Neuronal stem cell (in vitro differentiated cells): ENCODE measurements at regions not wholly inside any gene's neighbourhood (a gene's known extent, or its start where the extent isn't known, plus 50 kb on each side); places are given as distances from the start of the nearest gene placed in this dataset.

Experiments used
- DNase-seq: peaks from one replicate; pipeline ENCODE4 v3.0.0-alpha.2; 2013; ENCODE audit warnings: low spot score
- H2AFZ ChIP-seq: one replicate; pipeline ENCODE4 v1.6.1; 2013; ENCODE audit warnings: mild to moderate bottlenecking, low read length, inconsistent platforms
- H2AK5ac ChIP-seq: 2 replicates; pipeline ENCODE4 v1.6.1; 2013; ENCODE audit warnings: low read depth, mild to moderate bottlenecking, inconsistent platforms, low read length, moderate library complexity, mixed read lengths
- H2BK120ac ChIP-seq: 2 replicates; pipeline ENCODE4 v1.6.1; 2013; ENCODE audit warnings: low read depth, mild to moderate bottlenecking, inconsistent platforms, low read length, moderate library complexity, mixed read lengths
- H2BK12ac ChIP-seq: one replicate; pipeline ENCODE4 v1.6.1; 2013; ENCODE audit warnings: low read length, inconsistent platforms
- H2BK15ac ChIP-seq: 2 replicates; pipeline ENCODE4 v1.6.1; 2013; ENCODE audit warnings: mild to moderate bottlenecking, low read length, inconsistent platforms, mixed read lengths
- H2BK5ac ChIP-seq: one replicate; pipeline ENCODE4 v1.6.1; 2013; ENCODE audit warnings: inconsistent platforms, mild to moderate bottlenecking, low read length, moderate library complexity
- H3K14ac ChIP-seq: one replicate; pipeline ENCODE4 v1.6.1; 2013; ENCODE audit warnings: low read length, inconsistent platforms
- H3K18ac ChIP-seq: 2 replicates; pipeline ENCODE4 v1.6.1; 2013; ENCODE audit warnings: low read length, inconsistent platforms
- H3K23ac ChIP-seq: 2 replicates; pipeline ENCODE4 v1.6.1; 2013; ENCODE audit warnings: low read depth, mild to moderate bottlenecking, mixed read lengths, low read length, inconsistent platforms; ENCODE audit not compliant: poor library complexity
- H3K27ac ChIP-seq: replicated peaks from 3 replicates; pipeline ENCODE4 v1.5.1; 2013; ENCODE audit warnings: low read length, inconsistent platforms
- H3K27me3 ChIP-seq, 3 experiments: 2 replicates each; pipeline ENCODE4 v1.6.1; 2013; ENCODE audit warnings: low read length in 3 of 3, mild to moderate bottlenecking in 2 of 3, inconsistent platforms in 1 of 3, low read depth in 1 of 3, mixed read lengths in 1 of 3, moderate library complexity in 1 of 3; ENCODE audit not compliant: control insufficient read depth in 3 of 3, insufficient read depth in 3 of 3
- H3K36me3 ChIP-seq, 2 donors: replicated peaks in 1 of 2; 2 replicates each; pipeline ENCODE4 v1.6.1; 2013; ENCODE audit warnings: low read length in 2 of 2; ENCODE audit not compliant: control insufficient read depth in 2 of 2, insufficient read depth in 2 of 2
- H3K4ac ChIP-seq: 2 replicates; pipeline ENCODE4 v1.6.1; 2013; ENCODE audit warnings: inconsistent platforms, mild to moderate bottlenecking, low read length, moderate library complexity
- H3K4me1 ChIP-seq, 2 donors: 1 replicate in 1 of 2; 2 replicates in 1 of 2; pipeline ENCODE4 v1.6.1; 2013; ENCODE audit warnings: low read length in 2 of 2, low read depth in 1 of 2; ENCODE audit not compliant: control insufficient read depth in 2 of 2, insufficient read depth in 1 of 2
- H3K4me2 ChIP-seq: one replicate; pipeline ENCODE4 v1.6.1; 2013; ENCODE audit warnings: mild to moderate bottlenecking, low read length, inconsistent platforms; ENCODE audit not compliant: insufficient read depth, poor library complexity, severe bottlenecking
- H3K4me3 ChIP-seq, 2 donors: 2 replicates each; pipeline ENCODE4 v1.5.1; 2013; ENCODE audit warnings: low read length in 2 of 2, mild to moderate bottlenecking in 2 of 2, inconsistent platforms in 1 of 2, moderate library complexity in 1 of 2
- H3K79me1 ChIP-seq: one replicate; pipeline ENCODE4 v1.6.1; 2013; ENCODE audit warnings: low read depth, mild to moderate bottlenecking, inconsistent platforms, low read length, moderate library complexity
- H3K9ac ChIP-seq: one replicate; pipeline ENCODE4 v1.6.1; 2013; ENCODE audit warnings: mild to moderate bottlenecking, low read depth, low read length, inconsistent platforms; ENCODE audit not compliant: poor library complexity
- H3K9me3 ChIP-seq, 2 donors: replicated peaks in 1 of 2; 2 replicates each; pipeline versions ENCODE3 to v1.6.1; 2013; ENCODE audit warnings: low read length in 2 of 2, mild to moderate bottlenecking in 2 of 2, inconsistent platforms in 1 of 2, low read depth in 1 of 2, mixed read lengths in 1 of 2, moderate library complexity in 1 of 2; ENCODE audit not compliant: control insufficient read depth in 2 of 2, insufficient read depth in 1 of 2
- H4K8ac ChIP-seq: one replicate; pipeline ENCODE4 v1.6.1; 2013; ENCODE audit warnings: low read depth, mild to moderate bottlenecking, inconsistent platforms, low read length, moderate library complexity
- H4K91ac ChIP-seq: one replicate; pipeline ENCODE4 v1.6.1; 2013; ENCODE audit warnings: low read length, low read depth, mild to moderate bottlenecking, inconsistent platforms; ENCODE audit not compliant: poor library complexity
- WGBS, 2 donors: extraction: QIAGEN DNeasy Blood & Tissue Kit; methylation state at CpG; one replicate each; pipeline ENCODE4 v1.1.7; 2013; ENCODE audit warnings: missing lambda C conversion rate in 2 of 2, mixed read lengths in 1 of 2; ENCODE audit not compliant: insufficient read length in 2 of 2, insufficient replicate concordance in 1 of 2; ENCODE audit errors: extremely low coverage in 2 of 2; 5-methylcytosine and 5-hydroxymethylcytosine counted together

- no peak overlapping the region for H3K27ac ChIP-seq
- no CpG with 5 or more reads among the region's 9 CpGs for WGBS, 2 donors
Observed at GRCh38 chr7:142352543-142352942, 94.7 kb upstream of the PRSS58 start.

DNA sequence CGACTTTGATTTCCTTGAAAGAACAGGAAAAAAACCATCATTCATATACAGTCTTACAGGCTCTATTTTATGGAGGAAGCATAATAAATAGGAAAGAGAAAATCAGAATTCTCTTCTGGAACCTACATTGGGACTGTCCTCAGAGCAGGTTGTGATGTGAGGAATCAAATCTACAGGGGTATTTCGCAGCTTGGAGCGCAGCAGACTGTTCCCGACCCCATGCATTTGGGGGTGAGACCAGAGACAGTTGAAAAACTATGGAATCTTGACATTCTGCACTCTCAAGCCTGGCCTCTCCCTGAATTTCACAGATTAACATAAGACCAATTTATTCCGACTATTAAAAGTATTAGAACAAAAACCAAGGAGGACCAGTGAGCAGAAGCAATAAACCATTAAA lies 93.3 kb upstream of the PRSS58 start:
- Histone ChIP-seq H3K4me2 (no peak overlapping the region), H3K23ac (no peak overlapping the region), H3K4me1 (peaks cover 0 to 3% of the 10 kb centered on the region in 2 donors), H4K8ac (no peak overlapping the region), H2BK12ac (no peak overlapping the region), H3K4ac (no peak overlapping the region), H2BK120ac (no peak overlapping the region), H3K36me3 (no peaks in the 10 kb centered on the region), H2AK5ac (no peak overlapping the region), H3K79me1 (no peaks in the 10 kb centered on the region), H3K27me3 (no peaks in the 10 kb centered on the region), H4K91ac (no peak overlapping the region), H3K27ac (no peak overlapping the region), H2AFZ (no peak overlapping the region), H3K18ac (no peak overlapping the region), H2BK5ac (no peak overlapping the region), H2BK15ac (no peak overlapping the region), H3K9ac (no peak overlapping the region), H3K4me3 (no peak overlapping the region), H3K14ac (no peak overlapping the region), H3K9me3 (peaks cover 0 to 3% of the 10 kb centered on the region in 2 donors)
- no CpG with 5 or more reads among the region's 5 CpGs for WGBS, 2 donors
- no peak for DNase-seq

More at GRCh38 chr7:142352543-142352942, 94.7 kb upstream of the PRSS58 start:
- peaks cover 0 to 3% of the 10 kb centered on the region in 2 donors for H3K4me1 ChIP-seq
- no peaks in the 10 kb centered on the region for H3K27me3 ChIP-seq
- H2BK5ac ChIP-seq, result no peak overlapping the region
- DNase-seq, result no peak
- H2AFZ ChIP-seq, result no peak overlapping the region
- no peak overlapping the region for H4K91ac ChIP-seq
- H2BK12ac ChIP-seq, result no peak overlapping the region
- H3K4me2 ChIP-seq, result no peak overlapping the region
- no peak overlapping the region for H3K4me3 ChIP-seq
- no peaks in the 10 kb centered on the region for H3K36me3 ChIP-seq
- no peak overlapping the region for H3K4ac ChIP-seq
- H3K9ac ChIP-seq, result no peak overlapping the region
- H3K79me1 ChIP-seq, result no peaks in the 10 kb centered on the region
- H3K23ac ChIP-seq, result no peak overlapping the region
- no peak overlapping the region for H2AK5ac ChIP-seq
- no peak overlapping the region for H2BK15ac ChIP-seq
- H3K14ac ChIP-seq, result no peak overlapping the region
- H2BK120ac ChIP-seq, result no peak overlapping the region
- H3K9me3 ChIP-seq, result peaks cover 0 to 3% of the 10 kb centered on the region in 2 donors
- no peak overlapping the region for H4K8ac ChIP-seq
- peak overlapping the region; percentile 54 for H3K18ac ChIP-seq

DNA sequence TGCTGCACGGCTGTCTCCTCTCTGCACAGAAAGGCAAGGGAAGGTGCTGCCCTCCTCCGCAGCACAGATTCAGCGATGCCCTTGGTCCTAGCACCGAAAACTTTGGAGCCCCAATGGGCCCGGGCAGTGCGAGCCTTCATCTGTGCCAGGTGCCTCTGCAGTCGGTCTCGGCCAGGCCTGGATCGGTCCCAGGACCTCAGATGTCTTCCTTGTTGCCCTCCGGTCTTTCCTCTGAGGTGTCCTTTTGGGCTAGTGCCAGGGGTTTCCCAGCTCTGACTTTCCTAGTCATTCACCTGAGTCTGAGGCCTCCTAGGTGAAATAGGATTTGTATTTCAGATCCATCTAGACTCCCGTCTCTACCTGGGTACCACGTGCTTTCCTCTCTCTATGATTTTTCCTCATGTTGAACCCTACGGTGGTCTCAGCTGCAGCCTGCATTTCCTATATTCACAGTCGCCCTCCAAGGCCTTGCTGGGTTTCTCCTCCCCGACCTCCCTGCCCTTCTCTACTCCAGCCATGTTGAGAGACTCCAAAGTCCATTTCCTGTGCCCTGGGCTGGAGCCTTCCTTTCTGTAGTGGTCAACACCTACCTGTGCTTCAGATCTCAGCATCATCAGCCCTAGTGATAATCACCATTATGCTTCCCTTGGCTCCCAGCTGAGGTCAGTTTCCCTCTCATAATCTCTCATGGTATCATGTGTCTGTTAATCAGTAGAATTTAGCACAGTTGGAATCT lies 92.0 kb upstream of the PRSS58 start:
- H3K9me3 ChIP-seq, result peaks cover 0 to 3% of the 10 kb centered on the region in 2 donors
- no peak overlapping the region for H4K8ac ChIP-seq
- peak overlapping the region; percentile 41 for H2BK15ac ChIP-seq
- H3K27ac ChIP-seq, result no peak overlapping the region
- no peak overlapping the region for H2BK12ac ChIP-seq
- no peaks in the 10 kb centered on the region for H3K27me3 ChIP-seq
- no peak overlapping the region for H3K4ac ChIP-seq
- peak overlapping the region; percentile 30 for H3K18ac ChIP-seq
- H3K79me1 ChIP-seq, result no peaks in the 10 kb centered on the region
- no peak overlapping the region for H3K23ac ChIP-seq
- no peak overlapping the region for H4K91ac ChIP-seq
- no peak overlapping the region for H3K4me3 ChIP-seq
- no peaks in the 10 kb centered on the region for H3K36me3 ChIP-seq
- WGBS, 2 donors, result no CpG with 5 or more reads among the region's 15 CpGs
- DNase-seq, result no peak
- no peak overlapping the region for H3K4me2 ChIP-seq
- no peak overlapping the region for H2AFZ ChIP-seq
- no peak overlapping the region for H3K9ac ChIP-seq
- no peak overlapping the region for H2BK5ac ChIP-seq
- H3K14ac ChIP-seq, result peak overlapping the region; percentile 14
- peaks cover 0 to 5% of the 10 kb centered on the region in 2 donors for H3K4me1 ChIP-seq
- H2AK5ac ChIP-seq, result no peak overlapping the region
- H2BK120ac ChIP-seq, result no peak overlapping the region

- no peak overlapping the region for H3K18ac ChIP-seq
- no peak overlapping the region for H3K14ac ChIP-seq
- DNase-seq, result no peak
- H3K9me3 ChIP-seq, result peaks cover 0 to 3% of the 10 kb centered on the region in 2 donors
- H3K4ac ChIP-seq, result no peak overlapping the region
- no peak overlapping the region for H2AFZ ChIP-seq
- H2BK120ac ChIP-seq, result no peak overlapping the region
- H2AK5ac ChIP-seq, result no peak overlapping the region
- no peak overlapping the region for H3K9ac ChIP-seq
- no peak overlapping the region for H3K4me2 ChIP-seq
- H3K23ac ChIP-seq, result no peak overlapping the region
- H2BK5ac ChIP-seq, result no peak overlapping the region
- H3K4me1 ChIP-seq, result peaks cover 0 to 7% of the 10 kb centered on the region in 2 donors
- H3K36me3 ChIP-seq, result no peaks in the 10 kb centered on the region
- WGBS, 2 donors, result no CpG with 5 or more reads among the region's 6 CpGs
- no peak overlapping the region for H2BK15ac ChIP-seq
- H4K8ac ChIP-seq, result no peak overlapping the region
- no peak overlapping the region for H3K4me3 ChIP-seq
- H2BK12ac ChIP-seq, result no peak overlapping the region
- H3K27me3 ChIP-seq, result no peaks in the 10 kb centered on the region
- H3K27ac ChIP-seq, result no peak overlapping the region
- H3K79me1 ChIP-seq, result no peaks in the 10 kb centered on the region
- no peak overlapping the region for H4K91ac ChIP-seq
Observed at GRCh38 chr7:142348921-142349405, 91.1 kb upstream of the PRSS58 start.
